Inflammatory macrophage treated with lipopolysaccharide for 1 hour (primary cell): ENCODE measurements at regions not wholly inside any gene's neighbourhood (a gene's known extent, or its start where the extent isn't known, plus 50 kb on each side); places are given as distances from the start of the nearest gene placed in this dataset.

Experiments used
- DNase-seq, 2 donors: peaks; one replicate each; pipeline ENCODE4 v3.0.0-alpha.2; 2020 to 2022

DNA sequence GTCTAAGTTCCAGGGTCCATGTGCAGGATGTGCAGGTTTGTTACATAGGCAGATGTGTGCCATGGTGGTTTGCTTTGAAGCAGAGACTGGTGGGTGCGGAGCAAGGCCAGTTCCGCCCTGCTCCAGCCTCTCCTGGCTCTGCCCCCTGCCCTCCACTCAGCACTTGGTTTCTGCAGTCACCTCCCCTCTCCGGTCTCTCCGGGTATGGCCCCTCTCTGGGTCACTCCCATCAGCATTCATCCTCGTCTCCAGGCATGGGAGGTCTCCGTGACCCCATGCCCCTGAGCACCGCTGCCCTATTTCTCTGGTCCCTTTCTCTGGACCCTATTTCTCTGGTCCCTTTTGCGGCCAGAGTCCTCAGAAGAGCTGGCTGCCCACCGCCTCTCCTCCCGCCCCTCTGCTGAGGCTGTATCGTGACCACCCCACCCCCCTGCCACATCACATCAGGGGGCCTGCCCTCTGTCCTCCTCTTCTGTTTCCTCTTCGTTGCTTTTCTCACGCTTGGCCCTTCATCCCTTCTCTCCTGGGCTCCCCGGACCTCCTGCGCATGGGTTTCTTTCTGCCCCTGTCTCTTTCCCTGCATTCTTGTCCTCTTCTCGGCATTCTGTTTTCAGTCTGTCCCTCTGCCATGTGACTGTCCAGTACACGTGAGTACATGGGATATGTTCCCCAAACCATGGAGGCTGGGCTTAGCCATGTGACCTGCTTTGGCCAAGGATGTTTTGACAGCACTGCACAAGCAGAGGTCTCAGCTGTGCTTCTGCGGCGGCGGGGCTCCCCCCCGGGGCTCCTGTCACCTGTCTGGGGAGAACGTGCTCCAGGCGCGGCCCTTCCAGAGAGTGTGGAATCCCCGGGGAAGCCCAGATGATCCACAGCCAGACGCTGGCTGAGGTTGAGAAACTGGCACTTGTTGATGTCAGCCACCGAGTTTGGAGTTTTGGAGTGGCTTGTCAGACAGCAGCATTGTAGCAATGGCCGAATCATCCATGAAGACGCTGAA lies 54.4 kb upstream of the C1orf174 start:
- peak in 1 of 2 donors; percentile 14 for DNase-seq

- no peak for DNase-seq
These were observed 55.2 kb upstream of the C1orf174 start for GRCh38 chr1:3955196-3955772.

DNA sequence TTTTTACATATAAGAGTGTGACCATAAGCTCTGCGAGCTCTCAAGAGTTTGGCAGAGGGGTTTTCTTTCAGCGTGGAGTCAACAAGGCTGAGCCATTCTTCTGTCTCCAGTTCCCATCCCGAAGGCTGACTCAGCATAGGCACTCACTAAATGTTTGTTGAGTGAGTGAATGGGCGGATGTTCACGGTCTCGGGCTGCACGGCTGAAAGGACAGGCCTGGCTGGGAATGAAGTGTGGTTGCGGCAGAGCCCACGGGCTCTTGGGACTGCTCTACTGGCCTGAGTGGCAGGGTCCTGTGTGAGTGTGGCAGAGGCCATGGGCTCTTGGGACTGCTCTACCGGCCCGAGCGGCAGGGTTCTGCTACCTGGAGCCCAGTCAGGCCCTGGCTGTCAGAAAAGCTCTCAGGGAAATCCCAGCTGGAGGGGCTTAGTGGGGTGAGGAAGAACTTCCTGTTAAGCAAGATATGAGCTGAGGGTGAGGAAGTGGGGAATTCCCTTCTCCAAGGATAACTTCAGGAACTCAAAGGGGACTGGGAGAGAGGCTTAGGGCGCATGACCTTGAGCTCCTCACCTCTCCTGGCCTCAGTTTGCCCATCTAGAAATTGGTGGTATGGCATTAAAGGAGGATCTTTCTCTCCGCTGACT lies 56.6 kb upstream of the C1orf174 start:
- DNase-seq, result peak; percentile 2 to 37

- no peak for DNase-seq
These were observed 59.3 kb upstream of the C1orf174 start for GRCh38 chr1:3959361-3959760.

DNA sequence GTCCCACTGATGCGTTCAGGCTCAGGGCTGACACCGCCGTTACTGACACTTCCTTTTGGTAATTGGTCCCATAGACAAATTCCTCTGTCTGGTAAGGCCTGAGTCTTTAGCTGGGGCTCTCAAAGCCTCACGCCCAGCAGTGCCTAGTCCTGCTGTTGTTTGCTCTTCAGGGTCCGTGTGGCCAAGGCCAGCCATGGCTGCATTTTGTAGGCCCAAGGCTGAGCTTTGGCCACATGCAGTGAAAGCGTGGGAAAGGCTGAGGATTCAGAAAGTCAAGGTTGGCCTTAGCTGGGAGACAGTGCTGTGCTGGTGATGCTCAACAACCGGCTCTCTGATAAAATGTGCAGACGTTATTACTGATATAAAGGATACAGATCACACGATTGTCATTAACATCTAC lies 63.5 kb upstream of the C1orf174 start:
- no peak for DNase-seq

- DNase-seq, result no peak
These were observed 65.6 kb upstream of the C1orf174 start for GRCh38 chr1:3965693-3966092.

DNA sequence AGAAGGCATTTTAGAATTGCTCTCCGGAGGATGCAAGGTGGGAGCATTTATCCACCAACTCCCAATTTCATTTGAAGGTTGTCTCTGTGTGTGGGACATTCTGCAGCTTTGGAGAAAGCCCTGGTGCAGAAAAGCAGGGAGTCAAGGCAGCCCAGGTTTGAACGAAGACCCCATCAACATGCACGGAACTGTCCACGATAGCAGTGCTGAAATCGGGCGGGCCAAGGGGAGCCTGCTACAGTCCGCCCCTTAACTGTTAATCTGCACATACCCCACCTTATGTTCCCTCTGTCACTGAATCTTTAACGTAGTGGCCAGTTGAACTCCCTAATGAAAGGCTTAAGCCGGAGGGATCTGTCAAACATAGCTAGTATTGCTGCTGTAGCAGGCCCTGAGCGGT lies 68.8 kb upstream of the C1orf174 start:
- no peak for DNase-seq

- DNase-seq, result no peak
These were observed 71.9 kb upstream of the C1orf174 start for GRCh38 chr1:3971981-3972380.

GRCh38 chr1:3975903-3976630 lies 76.0 kb upstream of the C1orf174 start:
- no peak for DNase-seq

DNA sequence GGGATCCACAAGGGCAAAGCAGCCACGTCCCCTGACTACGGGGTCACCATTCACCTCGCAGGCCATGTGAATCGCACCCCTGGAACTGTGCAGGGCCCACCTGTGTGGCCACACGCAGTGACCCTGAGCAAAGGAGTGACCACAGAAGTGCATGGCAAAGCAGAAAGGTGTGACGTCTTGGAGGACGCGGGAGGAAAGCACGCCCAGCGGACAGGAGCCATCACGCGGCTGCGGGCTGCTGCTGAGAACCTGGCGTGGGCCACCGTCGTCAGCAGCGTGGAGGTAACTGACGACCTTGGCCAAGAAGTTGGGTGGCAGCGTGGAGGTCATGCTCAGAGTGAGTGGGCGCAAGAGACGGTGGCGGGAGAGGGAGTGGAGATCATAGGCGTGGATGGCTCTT lies 76.7 kb upstream of the C1orf174 start:
- no peak for DNase-seq

- DNase-seq, result no peak
These were observed 78.3 kb upstream of the C1orf174 start for GRCh38 chr1:3978196-3978989.

DNA sequence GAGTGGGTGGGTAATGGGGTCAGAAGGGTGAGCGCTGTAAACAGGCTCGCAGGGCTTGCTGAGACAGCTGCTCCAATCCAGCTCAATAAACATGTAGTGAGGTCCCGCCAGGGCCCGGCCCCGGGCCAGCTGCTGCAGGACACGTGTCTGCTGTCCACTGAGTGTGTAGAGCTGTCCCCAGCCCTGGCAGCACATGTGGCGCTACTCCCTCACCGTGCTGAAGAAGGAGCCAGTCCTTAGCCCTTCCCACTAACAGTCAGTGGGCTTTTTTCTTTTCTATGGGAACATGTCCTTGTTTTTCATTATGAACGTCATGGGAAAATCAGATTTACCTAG lies 78.9 kb upstream of the C1orf174 start:
- DNase-seq, result no peak

DNA sequence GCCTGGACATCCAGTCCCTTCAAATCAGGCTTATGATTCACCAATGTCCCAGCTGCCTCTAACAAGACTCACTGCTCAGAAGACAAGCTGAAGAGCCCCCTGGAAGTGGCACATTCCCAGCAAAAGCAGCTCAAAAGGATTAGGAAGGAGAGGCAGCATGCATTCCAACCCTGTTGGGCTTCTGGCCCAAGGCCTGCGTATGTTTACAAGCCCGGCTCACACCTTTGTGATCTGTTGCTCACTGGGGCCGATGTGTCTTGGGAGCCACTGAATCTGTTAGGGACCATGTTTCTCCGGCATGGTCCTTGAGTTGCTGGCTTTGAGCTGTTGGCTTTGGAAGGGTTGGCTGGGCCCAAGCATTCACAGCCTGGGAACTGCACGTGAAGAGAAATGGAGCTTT lies 81.2 kb upstream of the C1orf174 start:
- no peak for DNase-seq

DNA sequence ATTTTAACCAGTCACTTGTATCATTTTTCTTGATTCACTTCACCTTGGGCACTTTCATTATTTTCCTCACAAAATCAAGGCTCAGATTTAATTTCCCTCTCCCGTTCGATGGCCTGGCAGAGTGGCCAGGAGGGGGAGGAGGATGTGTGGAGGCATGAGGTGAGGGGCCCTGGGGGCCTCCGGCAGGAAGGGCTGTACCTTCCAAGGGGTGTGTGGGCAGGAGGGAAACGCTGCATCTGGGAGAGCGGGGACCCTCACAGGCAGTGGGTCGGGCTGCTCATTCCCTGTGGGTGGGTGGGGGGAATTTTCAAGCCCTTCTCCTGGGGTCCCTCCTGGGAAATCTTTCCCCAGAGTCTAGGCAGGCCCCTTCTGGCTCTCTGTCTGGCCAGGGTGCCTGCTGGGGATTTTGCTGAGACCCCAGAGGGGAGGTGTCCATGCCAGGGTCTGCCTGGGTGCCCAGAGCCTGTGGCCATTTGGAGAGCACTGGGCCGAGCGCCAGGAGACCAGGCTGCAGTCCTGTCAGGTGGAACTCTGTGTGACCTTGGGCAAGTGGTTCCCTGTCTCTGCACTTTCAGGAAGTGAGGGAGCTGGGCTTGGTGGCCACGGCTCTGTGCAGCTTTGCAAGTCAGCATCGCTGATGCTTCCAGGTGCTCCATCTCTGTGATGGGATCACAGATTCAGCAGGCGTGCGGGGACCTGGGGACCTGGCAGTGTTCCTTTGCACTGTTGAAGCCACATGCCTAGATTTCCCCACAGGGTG lies 81.9 kb upstream of the C1orf174 start:
- DNase-seq, result no peak

DNA sequence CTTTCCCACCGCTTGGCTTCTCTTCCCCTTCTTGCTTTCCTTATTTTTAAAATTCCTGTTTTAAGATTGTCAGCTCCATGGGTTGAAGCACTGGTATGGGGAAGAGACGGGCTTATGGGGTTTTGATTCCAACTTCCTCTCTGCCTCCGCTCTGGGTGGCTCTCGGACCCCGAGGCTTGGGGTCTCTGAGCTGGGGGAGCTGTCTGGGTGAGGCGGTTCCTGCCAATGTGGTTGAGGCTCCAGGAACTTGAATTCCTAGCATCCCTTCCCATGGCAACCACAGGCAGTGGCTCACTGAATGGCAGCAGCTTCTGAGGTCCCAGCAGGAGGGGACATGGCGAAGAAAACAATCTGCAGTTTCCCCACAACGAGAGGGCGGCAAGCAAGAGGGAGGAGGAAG lies 83.1 kb upstream of the C1orf174 start:
- no peak for DNase-seq

- no peak for DNase-seq
These were observed 84.5 kb upstream of the C1orf174 start for GRCh38 chr1:3984586-3984985.

DNA sequence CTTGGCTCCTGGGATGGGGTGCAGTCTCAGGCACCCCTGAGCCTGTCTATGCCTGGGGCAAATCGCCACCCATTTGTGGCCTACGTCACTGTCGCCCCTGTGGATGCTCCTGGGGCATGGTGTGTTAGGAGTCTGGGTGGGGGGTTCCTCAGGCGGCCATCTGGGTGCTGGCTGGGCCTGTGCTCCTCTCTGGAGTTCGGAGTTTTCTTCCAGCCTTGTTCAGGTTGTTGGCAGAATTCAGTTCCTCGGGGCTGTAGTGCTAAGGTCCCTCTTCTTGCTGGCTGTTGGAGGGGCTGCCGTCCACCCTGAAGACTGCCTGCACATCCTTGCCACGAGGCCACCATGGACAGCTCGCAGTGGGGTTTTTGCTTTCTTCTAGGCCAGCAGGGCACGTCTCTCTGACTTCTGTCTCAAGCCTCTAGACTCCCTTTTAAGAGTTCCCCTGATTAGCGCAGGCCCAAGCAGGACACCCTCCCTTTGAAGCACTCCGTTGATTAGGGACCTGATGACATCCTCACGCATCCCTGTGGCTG lies 86.7 kb upstream of the C1orf174 start:
- no peak for DNase-seq

DNA sequence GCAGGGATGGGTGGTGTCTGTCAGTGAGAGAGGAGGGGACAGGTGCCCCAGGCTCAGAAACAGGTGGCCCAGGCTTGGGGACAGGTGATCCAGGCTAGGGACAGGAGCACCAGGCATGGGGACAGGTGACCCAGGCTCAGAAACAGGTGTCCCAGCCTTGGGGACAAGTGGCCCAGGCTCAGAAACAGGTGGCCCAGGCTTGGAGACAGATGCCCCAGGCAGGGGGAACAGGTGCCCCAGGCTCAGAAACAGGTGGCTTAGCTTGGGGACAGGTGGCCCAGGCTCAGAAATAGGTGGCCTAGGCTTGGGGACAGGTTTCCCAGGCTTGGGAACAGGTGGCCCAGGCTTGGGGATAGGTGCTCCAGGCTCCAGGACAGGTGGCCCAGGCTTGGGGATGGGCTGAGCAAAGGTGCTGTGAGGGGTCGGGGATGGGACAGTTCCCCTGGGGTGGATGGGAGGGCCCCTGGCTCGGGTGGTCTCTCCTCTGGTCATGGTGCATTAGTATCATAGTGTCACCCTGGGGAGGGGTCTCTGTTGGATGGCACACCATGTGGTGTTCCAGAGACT lies 87.7 kb upstream of the C1orf174 start:
- DNase-seq, result no peak

DNA sequence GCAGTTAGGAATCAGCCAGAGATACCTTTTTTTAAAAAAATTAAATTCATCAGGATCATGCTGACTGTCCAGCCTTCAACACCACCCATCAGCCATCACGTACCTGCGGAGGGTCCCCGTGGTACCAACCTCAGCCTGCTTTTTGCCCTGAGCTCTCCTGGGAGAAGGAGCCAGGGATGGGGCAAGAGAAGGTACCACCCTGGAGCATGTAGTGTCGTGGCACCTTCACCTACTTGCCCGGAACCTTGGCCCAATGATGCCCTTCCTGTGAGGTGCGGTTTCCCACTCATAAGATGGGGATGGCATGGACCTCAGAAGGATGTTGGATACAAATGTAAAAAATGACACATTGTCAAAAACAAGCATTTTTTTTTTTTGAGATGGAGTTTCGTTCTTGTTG lies 88.4 kb upstream of the C1orf174 start:
- no peak for DNase-seq

- no peak for DNase-seq
These were observed 89.4 kb upstream of the C1orf174 start for GRCh38 chr1:3989465-3989864.

DNA sequence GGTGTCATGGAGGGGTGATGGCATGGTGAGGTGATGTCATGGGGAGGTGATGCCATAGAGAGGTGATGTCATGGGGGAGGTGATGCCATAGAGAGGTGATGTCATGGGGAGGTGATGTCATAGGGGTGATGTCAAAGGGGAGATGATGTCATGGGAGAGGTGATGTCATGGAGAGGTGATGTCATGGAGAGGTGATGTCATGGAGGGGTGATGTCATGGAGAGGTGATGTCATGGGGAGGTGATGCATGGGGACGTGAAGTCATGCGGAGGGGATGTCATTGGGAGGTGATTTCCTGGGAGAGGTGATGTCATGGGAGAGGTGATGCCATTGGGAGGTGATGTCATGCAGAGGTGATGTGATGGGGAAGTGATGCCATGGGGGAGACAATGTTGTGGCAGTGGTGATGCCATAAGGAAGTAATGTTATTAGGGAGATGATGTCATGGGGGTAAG lies 92.1 kb upstream of the C1orf174 start:
- peak in 1 of 2 donors; percentile 6 for DNase-seq
